ENCODE measurements at regions not wholly inside any gene's neighbourhood (a gene's known extent, or its start where the extent isn't known, plus 50 kb on each side); places are given as distances from the start of the nearest gene placed in this dataset.

- TF ChIP-seq CTCF (IDR thresholded peaks at IDR 0.05) (no peak), POLR2AphosphoS5 (IDR thresholded peaks at IDR 0.05; ENCODE audit: low read depth, low read length) (no peak), REST (IDR thresholded peaks at IDR 0.05; ENCODE audit: insufficient read depth in 1 of 2, low read depth in 2 of 2, low read length in 1 of 2) (no peak), TCF7L2 (IDR thresholded peaks at IDR 0.05; ENCODE audit: low read depth, low read length) (no peak)
Measured at GRCh38 chr7:156556083-156556482, 84.5 kb upstream of the RNF32 start.

Measured in Panc1 (cell line).